ENCODE measurements at regions not wholly inside any gene's neighbourhood (a gene's known extent, or its start where the extent isn't known, plus 50 kb on each side); places are given as distances from the start of the nearest gene placed in this dataset.
"Not testable (repeated sequence)": the region's sequence is repeated elsewhere in the genome, so short reads cannot be mapped to it uniquely, and the experiment has no call there.

DNA sequence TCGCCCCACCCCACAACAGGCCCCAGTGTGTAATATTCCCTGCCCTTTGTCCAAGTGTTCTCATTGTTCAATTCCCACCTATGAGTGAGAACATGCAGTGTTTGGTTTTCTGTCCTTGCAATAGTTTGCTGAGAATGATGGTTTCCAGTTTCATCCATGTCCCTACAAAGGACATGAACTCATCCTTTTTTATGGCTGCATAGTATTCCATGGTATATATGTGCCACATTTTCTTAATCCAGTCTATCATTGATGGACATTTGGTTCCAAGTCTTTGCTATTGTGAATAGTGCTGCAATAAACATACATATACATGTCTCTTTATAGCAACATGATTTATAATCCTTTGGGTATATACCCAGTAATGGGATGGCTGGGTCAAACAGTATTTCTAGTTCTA lies 132.7 kb downstream of the SNX10 start:
- DNase-seq (ENCODE audit: low read depth in 4 of 4, low spot score in 3 of 4) = not testable (repeated sequence)

DNA sequence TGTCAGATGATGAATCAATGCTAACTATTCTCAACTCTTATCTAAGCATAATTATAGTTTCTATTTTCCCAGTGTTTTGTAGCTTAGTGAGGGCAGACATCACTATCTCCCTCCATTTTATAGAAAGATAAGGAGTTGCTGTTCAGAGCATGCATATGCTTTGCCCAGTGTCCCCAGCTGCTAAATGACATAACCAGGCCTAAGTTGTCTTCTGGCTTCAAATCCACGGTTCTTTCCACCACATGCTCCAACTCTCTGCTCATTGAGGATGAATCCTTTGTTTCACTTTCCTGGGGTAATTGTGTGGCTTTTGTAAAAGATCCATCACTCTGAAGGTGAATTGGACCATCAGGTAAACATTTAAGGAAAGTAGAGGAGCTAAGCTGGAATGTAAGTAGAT lies 134.0 kb downstream of the SNX10 start:
- no peak for DNase-seq (ENCODE audit: low read depth in 4 of 4, low spot score in 3 of 4)

GRCh38 chr7:26426096-26426495 lies 134.4 kb downstream of the SNX10 start:
- DNase-seq (ENCODE audit: low read depth in 4 of 4, low spot score in 3 of 4) = no peak

DNA sequence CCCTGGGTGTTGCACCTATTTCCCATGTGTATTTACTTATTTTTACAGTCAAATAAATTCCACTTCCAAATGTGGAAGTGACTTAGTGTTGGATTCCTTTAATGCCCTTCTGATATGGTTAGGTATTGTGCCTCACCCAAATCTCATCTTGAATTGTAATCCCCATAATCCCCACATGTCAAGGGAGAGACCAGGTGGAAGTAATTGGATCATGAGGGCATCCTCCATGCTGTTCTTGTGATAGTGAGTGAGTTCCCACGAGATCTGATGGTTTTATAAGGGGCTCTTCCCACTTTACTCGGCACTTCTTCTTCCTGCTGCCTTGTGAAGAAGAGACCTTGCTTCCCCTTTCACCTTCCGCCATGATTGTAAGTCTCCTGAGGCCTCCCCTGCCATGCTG lies 136.9 kb downstream of the SNX10 start:
- DNase-seq (ENCODE audit: low read depth in 4 of 4, low spot score in 3 of 4) = no peak

GRCh38 chr7:26429168-26429567 lies 137.5 kb downstream of the SNX10 start:
- DNase-seq (ENCODE audit: low read depth in 4 of 4, low spot score in 3 of 4) = no peak

DNA sequence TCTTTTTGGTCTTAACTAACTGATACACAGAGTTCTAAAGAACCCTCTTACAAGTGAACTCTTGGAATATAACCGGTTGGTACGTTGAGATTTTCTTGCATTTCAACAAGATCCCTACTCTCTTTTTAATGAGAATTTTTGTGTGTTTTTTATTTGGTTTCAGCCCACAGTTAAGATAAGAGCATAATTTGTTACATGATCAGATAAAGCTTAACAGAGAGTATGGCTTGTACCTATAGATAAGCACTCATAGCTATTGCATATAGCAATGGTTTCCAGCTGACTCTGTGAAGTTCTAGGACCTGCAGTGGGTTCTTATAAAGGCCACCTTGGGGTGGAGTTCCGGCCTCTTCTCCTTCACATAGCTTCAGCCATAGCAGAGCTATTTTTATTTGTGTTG lies 143.3 kb downstream of the SNX10 start:
- DNase-seq (ENCODE audit: low read depth in 4 of 4, low spot score in 3 of 4) = no peak

DNA sequence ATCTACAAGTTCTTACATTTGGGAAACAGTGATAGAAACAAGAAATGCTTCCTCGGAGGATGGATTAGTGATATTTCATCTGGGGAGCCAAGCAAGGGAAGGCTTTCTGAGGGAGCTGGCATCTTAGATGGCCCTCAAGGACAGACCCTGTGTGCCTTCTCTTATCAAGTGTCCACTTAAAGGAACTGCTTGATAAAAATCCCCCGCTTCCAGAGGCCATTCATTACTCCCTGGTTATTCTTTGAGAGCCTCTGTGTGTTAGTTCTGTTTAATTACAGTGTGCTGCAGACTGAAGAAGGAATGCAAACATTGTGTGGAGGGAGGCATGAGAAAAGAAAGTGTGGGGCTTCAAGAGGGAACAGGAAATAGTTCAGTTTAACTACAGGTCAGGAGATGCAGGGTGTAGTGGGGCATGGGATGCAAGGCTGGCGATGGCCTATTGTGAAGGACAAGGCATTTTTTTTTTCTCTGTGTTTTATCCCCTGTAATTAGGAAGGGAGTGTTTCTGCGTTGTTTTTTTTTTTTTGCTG lies 145.4 kb downstream of the SNX10 start:
- no peak for DNase-seq (ENCODE audit: low read depth in 4 of 4, low spot score in 3 of 4)

DNA sequence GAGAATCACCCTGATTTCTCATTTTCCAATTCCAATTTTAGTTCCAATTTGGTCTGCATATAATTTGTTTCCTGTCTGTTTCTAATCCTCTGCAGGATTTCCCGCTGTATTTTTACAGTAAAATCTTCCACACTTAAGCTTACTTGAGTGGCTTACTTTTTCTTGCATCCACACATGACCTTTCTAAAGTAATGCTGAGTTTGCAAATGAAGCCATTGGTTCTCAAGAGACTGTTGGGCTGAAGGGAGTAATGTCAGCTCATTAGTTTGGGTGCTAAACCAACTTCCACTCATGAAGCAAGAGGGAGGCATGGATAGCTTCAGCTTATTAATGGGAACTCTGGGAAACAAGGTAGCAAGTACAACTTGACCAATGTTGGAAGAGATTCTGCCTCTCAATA lies 146.4 kb downstream of the SNX10 start:
- no peak for DNase-seq (ENCODE audit: low read depth in 4 of 4, low spot score in 3 of 4)

DNA sequence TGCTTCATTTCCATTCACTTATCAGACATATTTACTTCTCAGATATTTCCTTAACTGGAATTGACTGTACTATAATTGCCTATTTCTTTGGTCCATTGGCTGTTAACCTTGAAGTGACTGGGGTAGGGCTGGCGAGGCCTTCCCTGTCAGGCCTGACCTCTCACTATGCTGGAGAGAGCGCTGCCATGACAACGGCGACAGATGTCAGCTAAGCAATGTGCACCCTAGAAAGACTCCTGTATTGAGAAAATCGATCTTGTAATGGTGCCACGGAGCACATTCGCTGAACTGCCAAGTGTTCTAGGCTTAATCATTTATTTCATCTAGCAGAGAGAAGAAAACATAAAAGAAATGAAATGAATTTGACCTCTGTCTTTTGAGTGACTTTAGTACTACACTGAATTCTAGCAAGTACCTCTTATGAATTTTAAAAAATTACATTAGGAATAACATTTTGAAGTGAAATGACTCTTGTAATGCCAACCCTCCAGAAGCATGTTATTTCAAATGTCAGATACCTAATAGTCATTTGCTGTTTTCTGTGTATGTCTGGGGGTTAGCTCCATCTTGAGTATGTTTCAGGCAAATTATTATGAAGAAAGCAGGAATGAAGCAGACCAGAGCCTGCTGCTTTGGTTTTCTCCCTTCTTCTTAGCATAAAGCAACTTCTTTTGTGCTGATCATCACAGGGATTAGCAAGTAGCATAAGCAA lies 148.0 kb downstream of the SNX10 start:
- DNase-seq (ENCODE audit: low read depth in 4 of 4, low spot score in 3 of 4) = no peak

GRCh38 chr7:26440233-26441001 lies 148.8 kb downstream of the SNX10 start:
- no peak for DNase-seq (ENCODE audit: low read depth in 4 of 4, low spot score in 3 of 4)

GRCh38 chr7:26441002-26441521 lies 149.4 kb downstream of the SNX10 start:
- no peak for DNase-seq (ENCODE audit: low read depth in 4 of 4, low spot score in 3 of 4)

DNA sequence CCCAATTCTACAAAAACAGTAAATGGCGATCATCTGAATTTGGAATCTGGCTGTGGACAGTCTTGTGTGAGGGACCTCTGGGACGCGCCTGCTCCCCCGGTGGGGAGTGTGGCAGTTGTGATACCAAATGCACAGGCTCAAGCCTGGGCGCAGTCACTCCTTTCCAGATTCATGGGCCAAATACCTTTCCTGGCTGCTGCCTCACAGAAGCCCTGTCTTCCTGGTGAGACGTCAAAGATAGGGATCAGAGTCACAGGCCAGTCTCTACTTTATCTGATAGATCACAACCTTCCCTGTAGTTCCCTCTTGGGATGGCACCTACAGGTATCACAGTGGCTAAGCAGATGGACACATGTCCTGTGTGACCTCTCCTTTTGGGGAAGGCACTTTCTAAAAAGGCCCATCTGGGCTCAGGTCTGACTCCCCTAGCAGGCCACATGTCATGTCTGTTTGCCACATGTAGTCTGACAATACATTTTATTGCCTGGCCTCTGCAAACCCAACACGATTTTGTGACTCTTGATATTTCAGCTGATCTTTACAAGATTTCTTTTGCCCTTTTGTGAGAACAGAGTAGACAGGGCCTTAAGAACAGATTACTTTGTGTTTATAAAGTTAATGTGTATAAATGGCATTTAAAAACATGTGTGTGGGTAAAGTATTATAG lies 150.1 kb downstream of the SNX10 start:
- DNase-seq (ENCODE audit: low read depth in 4 of 4, low spot score in 3 of 4) = no peak

DNA sequence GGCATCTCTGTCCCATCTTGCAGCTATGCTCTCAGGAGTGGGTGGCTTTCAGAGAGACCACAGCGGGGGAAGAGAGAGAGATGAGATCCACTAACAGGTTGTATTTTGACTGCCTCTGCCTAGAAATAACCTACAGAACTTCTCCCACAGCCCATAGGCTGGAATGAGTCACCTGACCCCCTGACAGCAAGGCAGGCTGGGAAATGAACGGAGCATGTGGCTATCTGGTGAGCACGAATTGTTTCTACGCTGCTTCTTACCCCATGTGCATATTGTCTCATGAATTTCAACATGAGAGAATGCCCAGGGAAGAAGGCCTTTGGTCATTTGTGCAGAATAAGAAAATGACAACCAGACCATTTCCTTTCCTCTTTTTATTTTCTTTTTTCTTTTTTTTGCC lies 151.3 kb downstream of the SNX10 start:
- no peak for DNase-seq (ENCODE audit: low read depth in 4 of 4, low spot score in 3 of 4)

GRCh38 chr7:26443751-26444150 lies 152.1 kb downstream of the SNX10 start:
- no peak for DNase-seq (ENCODE audit: low read depth in 4 of 4, low spot score in 3 of 4)

DNA sequence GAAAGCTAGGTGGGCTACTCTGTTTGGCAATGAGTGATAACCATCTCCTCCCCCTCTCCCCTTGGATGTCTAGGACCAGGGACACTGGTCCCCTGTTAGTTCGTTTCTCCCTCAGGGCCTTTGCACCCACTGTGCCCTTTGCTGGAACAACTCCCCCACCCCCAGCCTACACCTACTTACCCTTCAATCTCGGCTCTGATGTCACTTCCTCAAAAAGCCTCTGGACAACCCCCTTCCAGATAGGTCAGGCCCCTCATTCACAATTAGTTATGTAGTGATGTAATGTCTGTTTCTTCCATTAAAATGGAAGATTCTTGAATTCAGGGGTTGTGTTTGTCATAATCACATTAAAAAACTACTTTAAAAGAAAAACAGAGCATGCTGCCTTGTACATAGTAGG lies 152.9 kb downstream of the SNX10 start:
- no peak for DNase-seq (ENCODE audit: low read depth in 4 of 4, low spot score in 3 of 4)

DNA sequence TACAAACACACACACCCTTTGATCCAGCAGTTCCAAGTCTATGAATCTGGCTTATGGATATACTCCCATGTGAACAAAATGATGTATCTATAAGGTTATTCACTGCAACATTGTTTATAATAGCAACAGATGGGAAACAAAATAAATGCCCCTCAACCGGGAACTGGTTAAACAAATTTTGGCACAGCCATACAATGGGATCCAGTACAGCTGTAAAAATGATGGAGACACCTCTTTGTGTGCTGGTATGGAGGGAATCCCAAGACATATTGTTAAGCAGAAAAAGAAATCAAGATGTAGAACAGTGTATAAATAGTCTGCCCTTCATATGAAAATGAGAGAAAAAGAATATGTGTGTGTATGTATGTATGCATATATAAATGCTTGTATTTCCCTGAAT lies 155.5 kb downstream of the SNX10 start:
- DNase-seq (ENCODE audit: low read depth in 4 of 4, low spot score in 3 of 4) = no peak

- no peak for DNase-seq (ENCODE audit: low read depth in 4 of 4, low spot score in 3 of 4)
These were observed 157.8 kb downstream of the SNX10 start for GRCh38 chr7:26449175-26450165.

DNA sequence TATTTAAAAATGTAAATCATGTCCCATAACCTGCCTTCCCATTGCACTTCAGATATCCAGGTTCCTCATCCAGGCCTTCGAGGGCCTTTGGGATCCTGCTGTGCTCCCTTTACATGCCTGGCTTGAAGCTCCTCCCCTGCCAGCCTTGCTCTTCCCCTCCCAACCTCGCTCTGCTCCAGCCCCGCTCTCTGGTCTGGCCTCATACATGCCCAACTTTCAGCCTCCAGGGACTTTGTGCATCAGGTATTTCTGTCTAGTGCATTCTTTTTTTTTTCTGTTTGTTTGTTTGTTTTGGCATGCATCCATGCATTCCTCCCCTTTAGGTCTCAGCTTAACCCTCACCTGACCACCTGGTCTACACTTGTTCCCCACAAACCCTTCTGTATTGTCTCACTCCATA lies 160.3 kb downstream of the SNX10 start:
- DNase-seq (ENCODE audit: low read depth in 4 of 4, low spot score in 3 of 4) = no peak

GRCh38 chr7:26454180-26454579 lies 162.5 kb downstream of the SNX10 start:
- DNase-seq (ENCODE audit: low read depth in 4 of 4, low spot score in 3 of 4) = no peak

GRCh38 chr7:26457696-26458327 lies 166.2 kb downstream of the SNX10 start:
- no peak for DNase-seq (ENCODE audit: low read depth in 4 of 4, low spot score in 3 of 4)
